SH-SY5Y (cell line): ENCODE measurements at regions not wholly inside any gene's neighbourhood (a gene's known extent, or its start where the extent isn't known, plus 50 kb on each side); places are given as distances from the start of the nearest gene placed in this dataset.

Experiments used
- GATA2 ChIP-seq: IDR thresholded peaks from 2 replicates; pipeline ENCODE4 v1.6.1; 2011; ENCODE audit warnings: mild to moderate bottlenecking, low read depth, low read length
- GATA3 ChIP-seq: IDR thresholded peaks from 2 replicates; pipeline ENCODE4 v1.6.1; 2011; ENCODE audit warnings: low read depth, mild to moderate bottlenecking, low read length, moderate library complexity

- TF ChIP-seq GATA2 (no peak), GATA3 (no peak)
Observed at GRCh38 chr2:23235292-23235691, 149.7 kb upstream of the KLHL29 start.
